Cortex of kidney (tissue), 1 donor: ENCODE measurements at regions not wholly inside any gene's neighbourhood (a gene's known extent, or its start where the extent isn't known, plus 50 kb on each side); places are given as distances from the start of the nearest gene placed in this dataset.

Experiments
- DNase-seq: peaks from one replicate; lab custom pipeline; 2025; lab: John Stamatoyannopoulos, UW

- no peak for DNase-seq
Measured at GRCh38 chr1:42096554-42096953, 56.7 kb upstream of the GUCA2B start.

GRCh38 chr1:42089246-42089645 is 64.0 kb upstream of the GUCA2B start:
- DNase-seq, result no peak

DNA sequence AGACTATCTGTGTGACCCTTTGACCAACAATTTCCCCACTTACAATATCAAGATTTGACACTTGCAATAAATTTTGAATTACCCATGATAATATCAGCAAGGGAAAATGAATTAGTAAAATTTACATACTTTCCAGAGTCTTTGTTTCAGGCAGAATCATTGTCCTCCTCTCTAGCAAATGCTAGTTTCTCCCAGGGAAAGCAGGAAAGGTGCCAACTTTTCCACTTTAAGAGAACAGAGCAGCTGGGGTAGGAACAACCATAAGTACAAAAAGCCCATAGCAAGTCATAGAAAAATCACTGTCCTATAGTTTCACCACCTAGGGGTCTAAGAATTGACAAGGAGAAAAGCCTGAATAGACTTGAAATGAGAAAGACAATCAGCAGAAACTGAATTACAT is 67.1 kb upstream of the GUCA2B start:
- no peak for DNase-seq

DNA sequence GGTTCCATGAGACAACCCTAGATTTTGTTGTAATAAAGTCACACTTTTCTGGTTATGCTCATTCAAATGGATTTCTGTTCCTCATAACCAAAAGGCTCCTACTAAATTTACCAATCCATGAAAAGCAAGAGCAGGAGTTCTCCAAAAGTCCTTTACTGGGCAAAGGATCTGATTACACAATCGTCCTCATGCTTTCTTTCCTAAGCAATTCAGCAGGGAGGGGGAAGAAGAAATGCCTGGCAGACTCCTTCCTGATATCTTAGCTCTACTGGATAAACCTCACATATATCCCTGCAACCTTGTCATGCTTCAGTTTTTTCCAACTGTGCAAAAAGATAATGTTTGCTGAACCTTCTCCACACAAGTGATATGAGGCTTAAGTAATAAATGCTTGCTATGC is 67.6 kb upstream of the GUCA2B start:
- no peak for DNase-seq

DNA sequence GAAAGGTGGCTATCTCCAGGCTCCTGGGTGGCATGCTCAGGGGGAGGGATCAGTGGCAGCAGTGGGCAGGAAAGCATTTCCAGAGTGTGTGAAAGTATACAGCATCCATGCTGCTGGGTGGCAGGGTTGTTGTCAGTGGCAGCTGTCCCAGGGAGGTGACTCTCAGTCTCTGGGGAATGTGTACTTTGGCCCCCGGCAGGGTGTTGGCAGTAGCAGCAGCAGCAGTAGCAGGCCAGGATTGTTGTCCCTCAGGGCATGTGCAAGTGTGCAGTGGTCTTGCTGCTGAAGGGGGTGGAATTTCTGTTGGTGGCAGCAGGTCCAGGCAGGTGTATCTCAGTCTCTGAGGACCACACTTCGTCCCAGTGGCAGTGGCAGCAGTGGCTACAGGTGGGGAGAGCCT is 71.7 kb upstream of the GUCA2B start:
- DNase-seq, result no peak

GRCh38 chr1:42075179-42075578 is 78.0 kb upstream of the GUCA2B start:
- no peak for DNase-seq

GRCh38 chr1:42070996-42071395 is 82.2 kb upstream of the GUCA2B start:
- no peak for DNase-seq

DNA sequence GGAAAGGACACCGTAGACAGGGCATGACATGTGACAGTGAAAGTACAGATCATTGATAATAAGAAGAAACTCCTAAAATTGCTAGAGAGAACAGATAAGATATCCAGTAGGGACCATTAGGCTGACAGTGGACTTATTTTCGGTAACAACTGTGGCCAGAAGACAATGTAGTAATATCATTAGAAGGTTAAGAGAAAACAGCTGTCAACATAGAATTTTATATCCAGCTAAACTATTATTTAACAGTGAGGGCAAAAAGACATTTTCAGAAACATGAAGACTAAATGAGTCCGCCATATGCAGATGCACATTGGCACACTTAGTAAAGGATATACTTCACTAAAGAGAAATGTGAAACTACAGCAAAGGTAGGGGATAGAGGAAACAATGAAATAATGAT is 95.4 kb upstream of the GUCA2B start:
- no peak for DNase-seq

- no peak for DNase-seq
Measured at GRCh38 chr1:42056460-42056859, 96.8 kb upstream of the GUCA2B start.

DNA sequence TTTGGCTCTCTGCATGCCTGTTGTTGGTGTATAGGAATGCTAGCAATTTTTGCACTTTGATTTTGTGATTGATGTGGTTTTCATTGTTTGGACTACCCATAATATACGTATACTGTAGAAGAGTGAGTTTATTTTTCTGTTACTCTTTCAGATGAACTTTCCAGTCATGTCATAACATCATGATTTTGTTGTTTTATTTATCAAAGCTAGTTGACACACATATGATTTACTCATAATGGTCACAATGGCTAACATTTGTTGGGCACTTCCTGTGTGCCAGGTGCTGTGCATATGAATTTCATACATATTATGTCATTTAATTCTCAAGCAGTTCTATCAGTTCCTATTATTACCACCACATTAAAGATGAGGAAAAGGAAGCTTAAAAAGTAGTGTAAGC is 98.1 kb upstream of the GUCA2B start:
- no peak for DNase-seq

DNA sequence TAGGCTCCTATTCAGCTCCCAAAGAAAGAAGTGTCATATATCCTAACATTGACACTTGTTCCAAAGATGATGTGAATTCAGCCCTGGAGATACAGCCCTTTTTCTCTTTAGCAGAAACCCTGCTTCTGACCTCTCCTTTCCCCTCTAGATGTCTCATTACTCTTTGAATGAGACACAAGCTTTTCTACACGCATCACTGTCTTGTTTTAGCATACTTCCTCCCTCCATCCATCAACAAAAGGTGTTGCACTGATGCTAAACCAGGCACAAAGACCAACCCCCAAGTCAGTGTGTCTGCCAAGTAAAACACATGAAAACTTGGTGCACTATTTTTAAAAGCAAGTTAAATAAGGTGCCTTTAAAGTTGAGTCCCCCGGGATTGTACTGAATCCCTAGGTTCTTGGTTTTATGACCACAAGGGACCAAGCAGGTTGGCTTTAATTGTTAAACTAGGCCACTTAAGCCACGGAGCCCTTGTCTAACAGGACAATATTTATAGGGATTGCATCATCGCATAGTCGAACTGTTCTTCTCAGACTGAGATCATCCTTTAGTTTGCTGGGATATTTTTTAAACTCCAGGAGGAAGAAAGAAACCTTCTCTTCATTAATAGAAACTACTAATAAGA is 101.0 kb upstream of the GUCA2B start:
- no peak for DNase-seq

DNA sequence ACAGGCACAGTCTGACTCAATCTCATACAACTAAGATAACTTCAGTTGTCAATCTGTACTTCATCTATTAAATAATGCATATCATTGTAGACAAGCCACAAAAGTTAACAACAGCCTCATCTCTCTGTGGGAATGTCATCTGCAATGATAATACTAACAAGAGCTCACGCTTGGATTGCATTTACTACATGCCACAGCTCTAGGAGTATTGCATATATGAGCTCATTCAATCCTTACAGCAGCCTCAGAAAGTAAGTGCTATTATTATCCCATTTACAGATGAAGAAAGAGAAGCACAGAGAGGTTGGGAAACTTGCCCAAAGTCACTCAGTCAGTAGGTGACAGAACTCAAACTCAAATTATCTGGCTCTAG is 105.7 kb upstream of the GUCA2B start:
- no peak for DNase-seq

GRCh38 chr1:42046761-42047507 is 106.3 kb upstream of the GUCA2B start:
- DNase-seq, result no peak

DNA sequence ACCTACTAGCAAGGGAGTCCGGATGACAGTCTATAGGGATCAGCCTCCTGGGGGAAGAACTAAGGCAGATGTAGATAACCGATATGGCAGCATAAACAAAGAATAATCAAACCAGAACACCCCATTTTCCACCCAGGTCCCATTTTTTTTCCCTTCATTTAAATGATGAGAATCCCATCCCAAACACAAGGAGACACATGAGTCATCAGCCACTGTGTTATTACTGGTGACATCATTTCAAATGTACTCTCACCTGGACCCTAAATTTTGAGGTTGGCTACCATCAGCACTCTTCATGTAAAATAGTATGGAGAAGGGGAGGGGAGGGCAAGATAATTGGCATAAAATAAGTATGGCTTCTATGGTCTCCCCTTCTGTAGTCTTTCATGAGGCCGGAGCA is 108.9 kb upstream of the GUCA2B start:
- DNase-seq, result no peak

DNA sequence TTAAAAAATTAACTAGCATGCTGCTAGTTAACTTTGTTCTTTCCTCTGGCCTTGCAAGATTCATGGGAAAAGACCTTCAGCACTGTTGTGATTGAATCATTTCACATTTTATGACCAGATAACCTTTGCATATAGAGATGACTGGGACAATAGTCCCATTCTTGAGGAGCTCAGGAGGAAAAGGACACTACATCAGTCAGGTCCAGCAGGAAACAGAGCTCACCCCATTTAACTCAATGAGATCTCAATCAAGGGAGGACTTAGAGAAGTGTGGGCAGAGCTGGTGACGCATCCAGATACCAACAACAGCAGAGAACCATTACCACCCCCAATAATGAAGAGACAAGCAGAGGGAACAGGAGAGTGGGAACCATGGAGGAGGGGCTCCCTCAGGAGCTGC is 109.4 kb upstream of the GUCA2B start:
- DNase-seq, result no peak

DNA sequence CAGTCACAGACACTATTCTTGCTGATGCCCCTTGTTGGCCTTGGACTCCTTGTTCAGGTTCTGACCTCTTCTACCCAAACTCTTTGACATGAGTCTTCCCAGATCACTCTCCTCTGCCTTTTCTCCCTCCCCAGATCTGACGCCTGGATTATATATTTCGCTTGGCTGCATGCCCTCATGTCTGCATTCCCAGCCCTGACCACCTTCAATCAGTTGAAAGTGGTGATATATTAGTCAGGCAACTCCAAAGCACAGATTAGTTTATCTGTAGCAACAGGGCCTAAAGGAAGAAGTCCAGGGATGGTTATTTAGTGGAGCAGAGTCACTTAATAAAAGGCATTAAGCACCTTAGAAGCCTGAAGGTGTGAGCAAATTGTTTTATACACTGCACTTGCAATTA is 110.0 kb upstream of the GUCA2B start:
- DNase-seq, result no peak

- no peak for DNase-seq
Measured at GRCh38 chr1:42041031-42041430, 112.2 kb upstream of the GUCA2B start.

- DNase-seq, result no peak
Measured at GRCh38 chr1:42040159-42040558, 113.1 kb upstream of the GUCA2B start.

DNA sequence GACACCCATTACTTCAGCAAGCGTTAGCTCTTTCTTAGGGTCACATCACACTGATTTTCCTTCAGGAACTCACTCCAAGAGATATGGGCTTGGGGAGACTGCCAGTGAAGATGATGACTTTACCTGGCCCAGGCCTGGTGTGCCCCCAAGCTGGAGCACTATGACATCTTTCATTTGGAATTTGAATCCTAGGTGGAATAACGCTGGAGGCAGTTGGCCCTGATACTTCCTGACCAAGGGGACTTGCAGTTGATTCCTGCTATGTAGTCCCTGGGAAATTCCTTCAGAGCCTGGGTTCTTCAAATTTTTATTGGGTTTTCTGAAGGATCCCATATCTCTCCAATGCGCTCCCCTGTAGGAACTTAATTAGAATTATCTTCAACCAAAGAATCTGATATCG is 114.9 kb upstream of the GUCA2B start:
- no peak for DNase-seq

DNA sequence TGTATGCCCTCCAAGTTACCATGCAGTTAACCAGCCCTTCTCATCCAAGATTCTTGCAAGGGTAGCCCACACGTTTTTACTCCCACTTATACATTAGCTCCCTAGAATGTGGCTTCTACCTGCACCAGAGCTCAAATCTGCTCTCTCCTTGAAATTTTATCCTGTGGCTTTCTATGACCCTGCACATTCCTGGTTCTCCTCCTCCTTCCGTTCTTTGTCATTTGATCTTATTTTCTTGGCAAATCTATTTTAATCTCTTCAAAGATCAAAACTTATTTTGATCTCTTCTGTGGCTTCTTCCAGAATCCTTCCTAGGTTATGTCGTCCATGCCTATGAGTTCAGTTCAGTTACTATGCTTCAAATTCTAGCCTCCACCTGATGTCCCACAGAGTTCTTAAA is 115.6 kb upstream of the GUCA2B start:
- no peak for DNase-seq

GRCh38 chr1:42037161-42037560 is 116.0 kb upstream of the GUCA2B start:
- DNase-seq, result no peak

DNA sequence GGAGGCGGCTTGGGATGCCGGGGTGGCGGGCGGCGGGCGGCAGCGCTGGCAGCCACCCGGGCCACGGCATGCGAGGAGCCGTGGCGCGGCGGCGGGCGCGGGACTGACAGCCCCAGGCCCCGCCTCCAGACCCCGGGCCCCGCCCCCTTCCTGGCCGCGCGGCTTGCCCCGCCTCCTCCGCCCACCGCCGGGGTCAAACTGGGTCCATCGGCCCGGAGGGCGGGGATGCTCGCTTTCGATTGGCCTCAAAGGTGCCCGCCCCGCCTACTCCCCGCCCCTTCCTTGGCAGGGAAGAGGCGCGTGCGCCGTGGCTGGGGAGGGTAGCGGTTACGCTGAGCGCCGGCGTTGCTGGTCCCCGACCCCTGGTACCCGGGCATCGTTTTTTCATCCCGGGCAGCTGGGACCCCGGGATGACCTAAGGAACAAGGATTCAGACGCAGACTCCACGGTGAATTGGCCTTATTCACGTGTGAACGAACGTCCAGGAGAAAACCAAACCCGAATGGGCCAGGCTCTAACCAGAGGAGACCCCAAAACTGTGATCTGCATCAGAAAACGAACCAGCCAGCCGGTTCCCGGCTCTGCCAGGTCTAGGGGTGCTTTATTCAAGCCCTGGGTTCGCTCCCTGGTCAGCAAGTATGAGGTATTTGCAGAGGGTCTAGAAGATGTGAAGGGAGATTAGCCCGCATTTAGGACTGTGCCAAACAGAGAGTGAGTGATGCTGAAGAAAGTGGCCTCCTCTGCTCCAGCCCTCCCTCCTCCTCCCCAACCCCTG is 117.2 kb upstream of the GUCA2B start:
- peak; percentile 74 for DNase-seq

DNA sequence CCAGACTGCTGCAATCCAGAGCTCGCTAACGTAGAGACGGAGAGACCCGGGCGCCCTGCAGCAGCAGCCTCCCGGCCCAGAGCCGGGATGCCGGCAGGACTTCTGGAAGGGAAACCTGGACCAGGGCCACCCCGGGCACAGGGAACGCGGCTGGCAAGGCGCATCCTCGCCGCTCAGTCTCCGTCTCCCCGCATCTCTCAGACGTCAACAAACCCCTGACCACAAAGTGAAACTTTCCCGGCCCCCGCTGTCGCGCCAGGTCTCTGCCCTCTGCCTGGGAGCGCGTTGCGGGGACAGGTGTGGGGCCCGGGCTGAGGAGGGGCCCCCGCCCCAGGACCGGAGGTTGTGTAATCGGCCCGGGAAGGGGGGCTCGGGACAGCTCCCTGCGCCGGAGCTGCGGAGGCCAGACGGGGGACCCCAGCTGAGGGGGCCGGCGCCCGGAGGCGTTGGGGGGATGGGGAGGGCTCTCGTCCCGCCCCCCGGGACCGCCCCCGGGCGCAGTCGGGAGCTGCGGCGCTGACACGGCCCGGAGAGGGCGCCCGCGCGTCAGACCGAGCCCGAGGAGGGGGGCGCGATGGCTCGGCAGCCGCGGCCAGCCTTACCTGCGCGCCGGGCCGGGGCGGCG is 116.6 kb upstream of the HIVEP3 start:
- DNase-seq, result no peak
